ENCODE measurements at regions not wholly inside any gene's neighbourhood (a gene's known extent, or its start where the extent isn't known, plus 50 kb on each side); places are given as distances from the start of the nearest gene placed in this dataset.

DNA sequence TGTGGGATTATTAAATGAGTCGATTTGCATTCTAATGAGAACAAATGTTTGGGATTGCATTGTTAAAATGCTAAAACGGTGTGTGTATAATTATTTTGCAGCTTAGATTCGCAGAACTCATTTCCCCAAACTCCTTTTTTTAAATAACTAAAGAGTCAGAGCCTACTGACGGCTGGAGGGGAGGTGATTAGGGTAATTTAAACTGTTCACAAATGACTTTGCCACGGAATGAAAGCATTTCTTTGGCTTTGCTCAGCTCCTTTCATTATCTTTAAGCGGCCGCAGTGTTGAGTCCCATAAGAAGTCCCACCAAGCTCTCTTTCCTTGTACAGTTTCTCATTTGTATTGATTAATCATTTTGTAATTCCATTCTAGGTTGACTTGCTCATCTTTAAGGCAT, 1632.8 kb downstream of the MAT2B start:
- Mint-ChIP-seq H3K4me1 (no peaks in the 10 kb centered on the region), H3K36me3 (no peaks in the 10 kb centered on the region), H3K27ac (no peak overlapping the region), H3K27me3 (no peaks in the 10 kb centered on the region), H3K9me3 (no peaks in the 10 kb centered on the region), H3K4me3 (no peak overlapping the region)
- no peak for ATAC-seq (replicated peaks)
- DNase-seq = no peak

- no peak for DNase-seq
- no peaks in the 10 kb centered on the region for H3K9me3 Mint-ChIP-seq
- H3K4me1 Mint-ChIP-seq = no peaks in the 10 kb centered on the region
- H3K36me3 Mint-ChIP-seq = no peaks in the 10 kb centered on the region
- H3K27ac Mint-ChIP-seq = no peak overlapping the region
- no peak overlapping the region for H3K4me3 Mint-ChIP-seq
- no peak for ATAC-seq (replicated peaks)
- no peaks in the 10 kb centered on the region for H3K27me3 Mint-ChIP-seq
These were observed 1633.8 kb downstream of the MAT2B start for GRCh38 chr5:165139262-165139661.

- H3K27ac Mint-ChIP-seq = no peak overlapping the region
- no peak for DNase-seq
- no peak overlapping the region for H3K4me3 Mint-ChIP-seq
- no peaks in the 10 kb centered on the region for H3K27me3 Mint-ChIP-seq
- no peaks in the 10 kb centered on the region for H3K4me1 Mint-ChIP-seq
- peak; percentile 53 to 65 for ATAC-seq (replicated peaks)
- no peaks in the 10 kb centered on the region for H3K36me3 Mint-ChIP-seq
- no peaks in the 10 kb centered on the region for H3K9me3 Mint-ChIP-seq
These were observed 1634.3 kb downstream of the MAT2B start for GRCh38 chr5:165139721-165140120.

- Mint-ChIP-seq H3K9me3 (no peaks in the 10 kb centered on the region), H3K4me1 (no peaks in the 10 kb centered on the region), H3K4me3 (no peak overlapping the region), H3K36me3 (no peaks in the 10 kb centered on the region), H3K27ac (no peak overlapping the region), H3K27me3 (no peaks in the 10 kb centered on the region)
- ATAC-seq (replicated peaks) = no peak
- no peak for DNase-seq
These were observed 1638.3 kb downstream of the MAT2B start for GRCh38 chr5:165143741-165144140.

DNA sequence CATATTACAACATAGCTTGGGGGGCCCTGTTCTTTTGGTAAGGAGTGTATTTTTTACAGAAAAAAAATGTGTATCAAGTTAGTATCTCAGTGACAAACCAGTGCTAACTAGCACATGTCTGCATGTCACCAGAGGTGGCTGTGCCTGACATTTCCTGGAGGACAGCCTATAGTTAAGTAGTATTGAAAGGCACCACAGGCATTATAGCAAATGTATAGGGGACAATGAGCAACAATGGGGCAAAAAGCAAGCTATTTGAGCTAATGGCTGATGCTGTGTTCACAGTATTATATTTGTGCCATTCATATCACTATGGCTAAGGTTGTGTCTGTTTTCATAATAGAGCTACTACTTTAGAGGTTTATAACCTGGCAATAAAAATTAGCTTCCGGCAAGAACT, 1644.0 kb downstream of the MAT2B start:
- no peaks in the 10 kb centered on the region for H3K27me3 Mint-ChIP-seq

DNA sequence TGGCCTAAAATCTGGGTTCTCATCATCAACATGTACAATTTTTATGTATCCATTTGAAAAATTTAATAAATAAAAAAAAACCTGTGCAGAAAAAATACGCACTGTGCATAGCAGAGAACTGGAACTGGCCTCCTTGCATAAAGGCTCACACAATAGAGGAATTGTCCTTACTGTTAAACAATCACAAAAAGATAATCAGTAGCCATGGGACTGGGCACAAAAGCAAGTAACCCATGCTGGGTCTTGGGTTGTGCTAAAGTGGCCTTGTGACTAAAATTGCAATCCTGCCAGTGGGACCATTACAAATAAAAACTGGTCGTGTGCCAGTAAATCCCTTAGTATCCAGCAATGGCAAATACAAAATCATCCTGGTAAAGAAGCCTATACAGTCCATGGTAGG, 1646.6 kb downstream of the MAT2B start:
- ATAC-seq (replicated peaks) = no peak
- Mint-ChIP-seq H3K4me3 (no peak overlapping the region), H3K27me3 (no peaks in the 10 kb centered on the region), H3K9me3 (no peaks in the 10 kb centered on the region), H3K36me3 (no peaks in the 10 kb centered on the region), H3K4me1 (no peaks in the 10 kb centered on the region), H3K27ac (no peak overlapping the region)
- no peak for DNase-seq

More for the DNA sequence above, 1644.0 kb downstream of the MAT2B start:
- no peaks in the 10 kb centered on the region for H3K36me3 Mint-ChIP-seq
- DNase-seq (no peak), ATAC-seq (replicated peaks) (no peak)
- no peaks in the 10 kb centered on the region for H3K4me1 Mint-ChIP-seq
- no peak overlapping the region for H3K27ac Mint-ChIP-seq
- no peaks in the 10 kb centered on the region for H3K9me3 Mint-ChIP-seq
- H3K4me3 Mint-ChIP-seq = no peak overlapping the region

DNA sequence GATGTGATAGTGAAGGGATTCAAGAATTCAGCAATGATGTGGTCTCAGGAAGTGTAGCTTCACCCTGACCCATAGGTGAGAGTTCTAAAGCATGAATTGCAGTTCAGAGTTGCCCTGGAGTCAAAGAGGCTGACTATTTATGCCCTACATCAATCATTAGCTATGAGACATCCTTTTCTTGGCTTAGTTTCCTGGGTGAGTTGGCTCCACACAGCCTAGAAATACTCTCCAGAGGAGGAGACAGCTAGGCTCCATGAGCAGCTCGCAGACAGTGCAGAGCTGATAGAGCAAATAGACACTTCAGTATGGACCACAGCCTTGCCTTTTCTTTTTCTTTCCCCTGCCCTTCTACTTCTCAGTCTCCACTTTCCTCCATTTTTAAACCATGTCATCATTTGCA, 1651.8 kb downstream of the MAT2B start:
- DNase-seq (no peak), ATAC-seq (replicated peaks) (no peak)
- Mint-ChIP-seq H3K4me3 (no peak overlapping the region), H3K36me3 (no peaks in the 10 kb centered on the region), H3K27ac (no peak overlapping the region), H3K9me3 (peaks cover 0 to 2% of the 10 kb centered on the region in 2 donors), H3K4me1 (peaks cover 0 to 6% of the 10 kb centered on the region in 2 donors), H3K27me3 (no peaks in the 10 kb centered on the region)

- Mint-ChIP-seq H3K36me3 (no peaks in the 10 kb centered on the region), H3K27ac (no peak overlapping the region), H3K4me3 (no peak overlapping the region), H3K4me1 (peaks cover 0 to 6% of the 10 kb centered on the region in 2 donors), H3K9me3 (peaks cover 0 to 2% of the 10 kb centered on the region in 2 donors), H3K27me3 (no peaks in the 10 kb centered on the region)
- ATAC-seq (replicated peaks) = peak in 1 of 2 donors; percentile 36
- no peak for DNase-seq
These were observed 1655.8 kb downstream of the MAT2B start for GRCh38 chr5:165161204-165161603.

DNA sequence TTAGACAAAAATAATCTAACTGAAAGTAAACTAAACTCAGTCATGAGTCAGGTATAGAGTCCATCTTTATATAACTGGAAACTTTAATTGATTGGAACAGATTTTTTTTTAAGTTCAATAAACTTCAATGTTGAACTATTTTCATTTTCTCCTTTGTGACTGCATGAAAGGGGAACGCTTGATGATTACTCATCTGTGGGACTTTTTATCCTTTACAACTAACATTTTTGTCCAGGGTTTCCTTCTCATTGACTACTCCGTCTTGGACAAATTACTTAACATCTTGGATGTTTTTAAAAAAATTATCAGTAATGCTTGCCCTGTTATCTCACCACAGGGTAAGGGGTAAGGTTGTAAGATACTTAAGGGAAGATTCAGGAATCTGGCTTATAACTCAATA, 1658.4 kb downstream of the MAT2B start:
- Mint-ChIP-seq H3K4me1 (peaks cover 0 to 6% of the 10 kb centered on the region in 2 donors), H3K9me3 (peaks cover 0 to 2% of the 10 kb centered on the region in 2 donors), H3K27me3 (no peaks in the 10 kb centered on the region), H3K36me3 (no peaks in the 10 kb centered on the region), H3K4me3 (no peak overlapping the region), H3K27ac (no peak overlapping the region)
- ATAC-seq (replicated peaks) (no peak), DNase-seq (no peak)

DNA sequence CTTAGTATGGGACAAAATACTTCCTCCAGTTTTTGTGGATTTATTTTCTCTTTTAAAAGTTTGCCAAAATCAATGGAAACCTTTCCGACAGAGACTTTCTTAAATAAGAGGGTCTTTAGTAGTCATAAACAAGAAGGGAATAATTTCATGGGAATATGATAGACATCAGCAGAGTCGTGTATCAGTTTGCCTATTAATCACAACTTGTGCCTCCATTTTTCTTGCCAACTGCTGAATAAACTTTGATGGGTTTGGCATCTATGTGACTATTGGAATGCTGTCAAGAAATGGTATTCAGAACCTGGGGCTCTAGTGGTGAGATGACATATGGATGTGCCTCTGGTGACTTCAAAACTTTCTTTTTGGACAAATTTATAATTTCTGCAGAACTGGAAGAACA, 1668.2 kb downstream of the MAT2B start:
- Mint-ChIP-seq H3K4me1 (no peaks in the 10 kb centered on the region), H3K9me3 (no peaks in the 10 kb centered on the region), H3K27me3 (no peaks in the 10 kb centered on the region), H3K4me3 (no peak overlapping the region), H3K36me3 (no peaks in the 10 kb centered on the region), H3K27ac (no peak overlapping the region)
- no peak for DNase-seq
- ATAC-seq (replicated peaks) = no peak

- Mint-ChIP-seq H3K9me3 (no peaks in the 10 kb centered on the region), H3K36me3 (no peaks in the 10 kb centered on the region), H3K4me3 (no peak overlapping the region), H3K4me1 (no peaks in the 10 kb centered on the region), H3K27me3 (no peaks in the 10 kb centered on the region), H3K27ac (no peak overlapping the region)
- DNase-seq (no peak), ATAC-seq (replicated peaks) (no peak)
These were observed 1669.6 kb downstream of the MAT2B start for GRCh38 chr5:165175041-165175440.

DNA sequence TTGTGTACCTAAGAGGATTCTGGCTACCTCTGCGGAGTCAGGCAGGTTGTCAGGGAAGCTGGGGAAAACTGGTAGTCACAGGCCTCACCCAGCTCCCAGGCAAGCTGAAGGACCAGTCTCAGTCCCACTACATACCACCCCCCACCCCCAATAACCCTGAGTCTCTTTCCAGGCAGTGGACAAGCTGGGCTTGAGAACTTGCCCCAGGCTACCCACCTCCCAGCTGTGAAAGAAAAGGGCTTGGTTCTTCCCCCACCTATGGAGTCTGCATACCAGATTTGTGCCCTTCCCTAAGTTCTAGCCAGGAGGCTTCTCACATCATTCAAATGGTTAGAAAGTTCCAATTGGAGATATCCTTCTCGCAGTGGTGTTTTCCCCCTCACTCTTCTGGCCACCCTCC, 1678.8 kb downstream of the MAT2B start:
- ATAC-seq (replicated peaks) = no peak
- Mint-ChIP-seq H3K36me3 (no peaks in the 10 kb centered on the region), H3K4me1 (peaks cover 3 to 5% of the 10 kb centered on the region in 2 donors), H3K27me3 (no peaks in the 10 kb centered on the region), H3K27ac (no peak overlapping the region), H3K9me3 (peaks cover 3 to 4% of the 10 kb centered on the region in 2 donors), H3K4me3 (no peak overlapping the region)
- DNase-seq = no peak

DNA sequence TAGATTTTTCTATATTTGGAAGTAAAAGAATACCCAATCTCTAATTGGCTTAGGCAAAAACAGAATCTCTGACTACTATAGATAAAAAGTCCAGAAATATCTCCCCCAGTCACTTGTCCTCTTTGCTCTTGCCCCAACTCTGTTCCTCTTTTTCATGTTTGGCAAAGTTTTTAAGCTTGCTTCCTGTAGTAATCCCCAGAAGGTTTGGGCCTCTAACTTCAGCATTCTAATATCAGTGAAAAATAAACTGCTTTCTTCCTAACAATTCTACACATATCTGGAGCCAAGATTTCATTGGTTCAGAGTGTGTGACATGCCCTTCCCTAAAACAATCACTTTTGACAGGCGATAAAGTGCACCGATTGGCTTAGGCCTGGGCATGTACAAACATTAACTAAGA, 1680.3 kb downstream of the MAT2B start:
- no peaks in the 10 kb centered on the region for H3K36me3 Mint-ChIP-seq
- no peak overlapping the region for H3K4me3 Mint-ChIP-seq
- peak in 1 of 2 donors; percentile 34 for ATAC-seq (replicated peaks)
- no peaks in the 10 kb centered on the region for H3K27me3 Mint-ChIP-seq
- peaks cover 3 to 5% of the 10 kb centered on the region in 2 donors for H3K4me1 Mint-ChIP-seq
- DNase-seq = no peak
- H3K27ac Mint-ChIP-seq = no peak overlapping the region
- peaks cover 3 to 4% of the 10 kb centered on the region in 2 donors for H3K9me3 Mint-ChIP-seq

DNA sequence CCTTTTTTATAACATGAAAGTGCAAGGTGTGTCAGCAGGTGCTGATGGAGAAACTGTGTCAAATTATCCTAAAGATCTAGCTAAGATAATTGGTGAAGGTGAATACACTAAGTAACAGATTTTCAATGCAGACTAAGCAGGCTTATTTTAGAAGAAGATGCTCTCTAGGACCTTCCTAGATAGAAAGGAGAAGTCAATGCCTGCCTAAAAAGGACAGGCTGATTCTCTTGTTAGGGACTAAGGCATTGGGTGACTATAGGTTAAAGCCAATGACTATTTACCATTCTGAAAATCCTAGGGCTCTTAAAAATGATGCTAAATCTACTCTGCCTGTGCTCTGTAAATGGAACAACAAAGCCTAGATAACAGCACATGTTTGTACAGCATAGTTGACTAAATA, 1682.4 kb downstream of the MAT2B start:
- Mint-ChIP-seq H3K27me3 (no peaks in the 10 kb centered on the region), H3K36me3 (no peaks in the 10 kb centered on the region), H3K27ac (no peak overlapping the region), H3K9me3 (peaks cover 3 to 4% of the 10 kb centered on the region in 2 donors), H3K4me1 (peaks cover 3 to 5% of the 10 kb centered on the region in 2 donors), H3K4me3 (no peak overlapping the region)
- DNase-seq = no peak
- no peak for ATAC-seq (replicated peaks)

- Mint-ChIP-seq H3K36me3 (no peaks in the 10 kb centered on the region), H3K4me1 (peaks cover 3 to 5% of the 10 kb centered on the region in 2 donors), H3K9me3 (peaks cover 3% of the 10 kb centered on the region in 2 donors), H3K4me3 (no peak overlapping the region), H3K27me3 (no peaks in the 10 kb centered on the region), H3K27ac (no peak overlapping the region)
- ATAC-seq (replicated peaks) (no peak), DNase-seq (no peak)
These were observed 1683.2 kb downstream of the MAT2B start for GRCh38 chr5:165188556-165189175.

DNA sequence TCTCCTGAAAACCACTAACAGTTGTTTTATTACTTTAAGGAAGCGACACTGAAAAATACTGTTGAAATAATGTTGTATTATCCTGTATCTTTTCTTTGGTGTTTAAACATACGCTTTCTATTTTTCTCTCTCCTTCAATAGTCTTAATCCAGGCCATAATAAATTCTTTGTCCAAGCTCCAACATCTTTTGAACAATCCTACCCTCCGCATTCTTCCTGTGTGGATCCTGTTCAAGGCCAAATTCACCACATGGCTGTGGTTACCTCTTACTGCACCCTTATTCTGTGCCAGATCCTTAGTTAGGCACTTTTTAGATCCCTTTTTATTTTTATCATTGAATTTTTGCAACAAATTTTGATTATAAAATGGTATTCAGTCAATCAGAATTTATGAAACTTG, 1691.5 kb downstream of the MAT2B start:
- Mint-ChIP-seq H3K9me3 (no peaks in the 10 kb centered on the region), H3K27me3 (no peaks in the 10 kb centered on the region), H3K4me1 (no peaks in the 10 kb centered on the region), H3K36me3 (no peaks in the 10 kb centered on the region), H3K4me3 (no peak overlapping the region), H3K27ac (no peak overlapping the region)
- ATAC-seq (replicated peaks) (no peak), DNase-seq (no peak)

All from stimulated activated naive B cell treated with anti-CD40 and anti-IgM and Interleukin-4, amounts not matched to agents 10 μg/mL and 1 μg/mL and 100 μg/mL, for 72 hours (primary cell).